Common myeloid progenitor, CD34-positive (primary cell): ENCODE measurements at regions not wholly inside any gene's neighbourhood (a gene's known extent, or its start where the extent isn't known, plus 50 kb on each side); places are given as distances from the start of the nearest gene placed in this dataset.

ENCODE experiments used
- CTCF ChIA-PET: fragments of 350-600 bp; sonication (Branson Sonifier 250); formaldehyde crosslinking; loops from one replicate; lab custom pipeline; 2021; ENCODE audit warnings: antibody characterized with exemption; lab: Charles Lee
- POLR2A ChIA-PET: fragments of 350-600 bp; sonication (Branson Sonifier 250); formaldehyde crosslinking; loops from one replicate; lab custom pipeline; 2021; ENCODE audit warnings: antibody characterized with exemption; lab: Charles Lee
- DNase-seq, 3 donors: peaks; one replicate each; pipeline versions ENCODE4 v3.0.0 to v3.0.0-alpha.2; 2013
- H3K27ac ChIP-seq, 2 experiments: 1 replicate in 1 of 2; 2 replicates in 1 of 2; pipeline ENCODE4 v1.7.0; 2013; ENCODE audit warnings: inconsistent platforms in 2 of 2, low read length in 2 of 2, mild to moderate bottlenecking in 2 of 2, low read depth in 1 of 2, moderate library complexity in 1 of 2; ENCODE audit not compliant: severe bottlenecking in 2 of 2, insufficient read depth in 1 of 2, poor library complexity in 1 of 2
- H3K27me3 ChIP-seq, 5 experiments: replicated peaks in 2 of 5; 1 replicate in 3 of 5; 2 replicates in 2 of 5; pipeline versions ENCODE4 v1.6.1 to v1.7.0; 2013; ENCODE audit warnings: low read length in 4 of 5, mild to moderate bottlenecking in 2 of 5, moderate library complexity in 2 of 5, inconsistent platforms in 1 of 5; ENCODE audit not compliant: insufficient read depth in 5 of 5, control insufficient read depth in 4 of 5
- H3K36me3 ChIP-seq, 4 experiments: 1 replicate in 2 of 4; 2 replicates in 2 of 4; pipeline versions ENCODE4 v1.6.1 to v1.7.0; 2013; ENCODE audit warnings: low read length in 3 of 4, control low read depth in 1 of 4, mild to moderate bottlenecking in 1 of 4; ENCODE audit not compliant: control insufficient read depth in 4 of 4, insufficient read depth in 4 of 4
- H3K4me1 ChIP-seq, 4 experiments: 1 replicate in 3 of 4; 2 replicates in 1 of 4; pipeline versions ENCODE4 v1.6.1 to v1.7.1; 2013; ENCODE audit warnings: low read length in 3 of 4, mild to moderate bottlenecking in 3 of 4, control low read depth in 1 of 4, inconsistent platforms in 1 of 4, moderate library complexity in 1 of 4; ENCODE audit not compliant: control insufficient read depth in 4 of 4, insufficient read depth in 4 of 4; ENCODE audit errors: control extremely low read depth in 1 of 4
- H3K4me3 ChIP-seq, 7 experiments: 1 replicate in 4 of 7; 2 replicates in 3 of 7; pipeline versions ENCODE4 v1.5.1 to v1.7.0; 2013; ENCODE audit warnings: mild to moderate bottlenecking in 7 of 7, low read length in 6 of 7, moderate library complexity in 6 of 7, inconsistent platforms in 2 of 7, low read depth in 2 of 7, control low read depth in 1 of 7; ENCODE audit not compliant: insufficient read depth in 4 of 7, control insufficient read depth in 1 of 7; ENCODE audit errors: extremely low read depth in 1 of 7
- H3K9me3 ChIP-seq, 5 experiments: 1 replicate in 4 of 5; 2 replicates in 1 of 5; pipeline versions ENCODE4 v1.6.1 to v1.7.1; 2013; ENCODE audit warnings: low read length in 4 of 5, mild to moderate bottlenecking in 2 of 5, inconsistent platforms in 1 of 5, low read depth in 1 of 5, moderate library complexity in 1 of 5; ENCODE audit not compliant: control insufficient read depth in 4 of 5, insufficient read depth in 2 of 5; ENCODE audit errors: control extremely low read depth in 1 of 5
- WGBS: methylation state at CpG from one replicate; pipeline ENCODE4 v1.1.5; 2013; ENCODE audit not compliant: insufficient coverage; 5-methylcytosine and 5-hydroxymethylcytosine counted together

GRCh38 chr2:5076599-5076998, 615.6 kb upstream of the SOX11 start:
- WGBS: 76% methylated on average over 3 of the region's 3 CpGs
- H3K4me1 ChIP-seq: no peaks in the 10 kb centered on the region
- POLR2A ChIA-PET: no interaction called here
- no peak overlapping the region for H3K27ac ChIP-seq
- no peaks in the 10 kb centered on the region for H3K9me3 ChIP-seq
- no peak for DNase-seq
- CTCF ChIA-PET: no interaction called here
- no peaks in the 10 kb centered on the region for H3K27me3 ChIP-seq
- H3K36me3 ChIP-seq: no peaks in the 10 kb centered on the region
- no peak overlapping the region for H3K4me3 ChIP-seq

GRCh38 chr2:5077479-5078089, 614.6 kb upstream of the SOX11 start:
- CTCF ChIA-PET: no interaction called here
- 54% methylated on average over 2 of the region's 4 CpGs for WGBS
- DNase-seq: no peak

GRCh38 chr2:5083402-5083801, 608.8 kb upstream of the SOX11 start:
- no peak overlapping the region for H3K27ac ChIP-seq
- CTCF ChIA-PET: no interaction called here
- no CpG with 5 or more reads among the region's 3 CpGs for WGBS
- no peaks in the 10 kb centered on the region for H3K9me3 ChIP-seq
- DNase-seq: no peak
- POLR2A ChIA-PET: no interaction called here
- no peaks in the 10 kb centered on the region for H3K36me3 ChIP-seq
- no peaks in the 10 kb centered on the region for H3K27me3 ChIP-seq
- H3K4me3 ChIP-seq: no peak overlapping the region
- H3K4me1 ChIP-seq: no peaks in the 10 kb centered on the region

More at GRCh38 chr2:5077479-5078089, 614.6 kb upstream of the SOX11 start:
- H3K27me3 ChIP-seq: no peaks in the 10 kb centered on the region
- no peaks in the 10 kb centered on the region for H3K9me3 ChIP-seq
- no peak overlapping the region for H3K27ac ChIP-seq
- POLR2A ChIA-PET: no interaction called here
- no peaks in the 10 kb centered on the region for H3K4me1 ChIP-seq
- H3K36me3 ChIP-seq: no peaks in the 10 kb centered on the region
- no peak overlapping the region for H3K4me3 ChIP-seq

GRCh38 chr2:5089409-5089808, 602.8 kb upstream of the SOX11 start:
- ChIA-PET CTCF (no interaction called here), POLR2A (no interaction called here)
- DNase-seq: no peak
- no peaks in the 10 kb centered on the region for H3K27me3 ChIP-seq
- no peak overlapping the region for H3K4me3 ChIP-seq
- no peaks in the 10 kb centered on the region for H3K9me3 ChIP-seq
- no peaks in the 10 kb centered on the region for H3K36me3 ChIP-seq
- no peak overlapping the region for H3K27ac ChIP-seq
- H3K4me1 ChIP-seq: no peaks in the 10 kb centered on the region
- 91% methylated on average over 5 of the region's 5 CpGs for WGBS

- Histone ChIP-seq H3K36me3 (no peaks in the 10 kb centered on the region), H3K27ac (no peak overlapping the region), H3K4me1 (no peaks in the 10 kb centered on the region), H3K9me3 (no peaks in the 10 kb centered on the region), H3K27me3 (no peaks in the 10 kb centered on the region), H3K4me3 (no peak overlapping the region)
- DNase-seq: no peak
- CTCF ChIA-PET: no interaction called here
- POLR2A ChIA-PET: no interaction called here
These were observed 599.1 kb upstream of the SOX11 start for GRCh38 chr2:5093056-5093455.

- 85% methylated on average over 8 of the region's 8 CpGs for WGBS
- no peaks in the 10 kb centered on the region for H3K36me3 ChIP-seq
- CTCF ChIA-PET: no interaction called here
- POLR2A ChIA-PET: no interaction called here
- H3K9me3 ChIP-seq: no peaks in the 10 kb centered on the region
- no peaks in the 10 kb centered on the region for H3K4me1 ChIP-seq
- no peak for DNase-seq
- no peak overlapping the region for H3K27ac ChIP-seq
- H3K4me3 ChIP-seq: no peak overlapping the region
- H3K27me3 ChIP-seq: no peaks in the 10 kb centered on the region
These were observed 598.7 kb upstream of the SOX11 start for GRCh38 chr2:5093518-5093917.

DNA sequence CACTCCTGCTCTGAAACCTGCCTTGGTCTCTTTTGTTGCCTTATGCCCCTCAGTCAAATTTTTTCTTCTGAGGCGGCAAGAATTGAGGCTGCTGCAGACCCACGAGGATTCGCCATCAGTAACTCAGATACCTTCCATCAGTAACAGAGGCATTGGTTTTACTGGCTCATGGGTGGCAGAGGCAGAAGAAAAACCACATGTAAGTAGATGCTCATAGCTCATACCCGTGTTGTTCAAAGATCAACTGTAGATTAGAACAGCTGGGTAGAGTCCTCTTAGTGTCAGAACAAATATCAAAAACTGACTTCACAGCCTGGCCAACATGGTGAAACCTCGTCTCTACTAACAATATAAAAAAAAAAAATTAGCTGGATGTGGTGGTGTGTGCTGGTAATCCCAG, 598.0 kb upstream of the SOX11 start:
- H3K4me1 ChIP-seq: no peaks in the 10 kb centered on the region
- no peaks in the 10 kb centered on the region for H3K9me3 ChIP-seq
- ChIA-PET CTCF (no interaction called here), POLR2A (no interaction called here)
- H3K27me3 ChIP-seq: no peaks in the 10 kb centered on the region
- WGBS: 100% methylated on average over 3 of the region's 5 CpGs
- no peak overlapping the region for H3K4me3 ChIP-seq
- H3K36me3 ChIP-seq: no peaks in the 10 kb centered on the region
- no peak for DNase-seq
- no peak overlapping the region for H3K27ac ChIP-seq
